H9 (cell line): ENCODE measurements at regions not wholly inside any gene's neighbourhood (a gene's known extent, or its start where the extent isn't known, plus 50 kb on each side); places are given as distances from the start of the nearest gene placed in this dataset.

Source experiments
- DNase-seq: peaks from one replicate; pipeline ENCODE4 v3.0.0-alpha.2; 2017
- H2AFZ ChIP-seq: one replicate; pipeline ENCODE4 v1.6.1; 2013; ENCODE audit warnings: mild to moderate bottlenecking, low read length, control low read depth, moderate library complexity
- H2AK5ac ChIP-seq: 2 replicates; pipeline ENCODE4 v1.6.1; 2013; ENCODE audit warnings: low read length, control low read depth, mixed read lengths; ENCODE audit not compliant: insufficient read length
- H2BK120ac ChIP-seq: one replicate; pipeline ENCODE4 v1.6.1; 2013; ENCODE audit warnings: low read depth, mild to moderate bottlenecking, low read length, control low read depth, inconsistent platforms; ENCODE audit not compliant: poor library complexity, severe bottlenecking
- H2BK12ac ChIP-seq: 2 replicates; pipeline ENCODE4 v1.6.1; 2013; ENCODE audit warnings: low read length, control low read depth, mixed read lengths, low read depth; ENCODE audit not compliant: insufficient read length
- H2BK15ac ChIP-seq: 2 replicates; pipeline ENCODE4 v1.6.1; 2013; ENCODE audit warnings: low read depth, low read length, control low read depth
- H2BK20ac ChIP-seq: one replicate; pipeline ENCODE4 v1.6.1; 2013; ENCODE audit warnings: low read depth, mild to moderate bottlenecking, low read length, control low read depth, inconsistent platforms; ENCODE audit not compliant: poor library complexity, severe bottlenecking
- H2BK5ac ChIP-seq: 2 replicates; pipeline ENCODE4 v1.6.1; 2013; ENCODE audit warnings: low read length, control low read depth, mixed read lengths; ENCODE audit not compliant: insufficient read length
- H3K14ac ChIP-seq: 2 replicates; pipeline ENCODE4 v1.6.1; 2013; ENCODE audit warnings: low read length, control low read depth; ENCODE audit not compliant: insufficient read depth
- H3K18ac ChIP-seq: 2 replicates; pipeline ENCODE4 v1.6.1; 2013; ENCODE audit warnings: low read depth, mild to moderate bottlenecking, mixed read lengths, low read length, control low read depth; ENCODE audit not compliant: insufficient read length
- H3K23ac ChIP-seq: 2 replicates; pipeline ENCODE4 v1.6.1; 2013; ENCODE audit warnings: low read length, control low read depth, mixed read lengths, low read depth; ENCODE audit not compliant: insufficient read length
- H3K23me2 ChIP-seq: 2 replicates; pipeline ENCODE4 v1.6.1; 2013; ENCODE audit warnings: low read depth, mild to moderate bottlenecking, mixed read lengths, low read length, control low read depth; ENCODE audit not compliant: insufficient read length, poor library complexity, severe bottlenecking
- H3K27ac ChIP-seq: 2 replicates; pipeline ENCODE4 v1.5.1; 2013; ENCODE audit warnings: low read length, control low read depth, mixed read lengths, low read depth; ENCODE audit not compliant: insufficient read length
- H3K27me3 ChIP-seq: 2 replicates; pipeline ENCODE4 v1.6.1; 2013; ENCODE audit warnings: low read length, control low read depth, inconsistent platforms; ENCODE audit not compliant: insufficient read depth
- H3K4ac ChIP-seq: 2 replicates; pipeline ENCODE4 v1.6.1; 2013; ENCODE audit warnings: low read depth, mild to moderate bottlenecking, control low read depth, inconsistent platforms, low read length, moderate library complexity
- H3K4me1 ChIP-seq: 2 replicates; pipeline ENCODE4 v1.6.1; 2013; ENCODE audit warnings: low read length, control low read depth, inconsistent platforms; ENCODE audit not compliant: insufficient read depth
- H3K4me2 ChIP-seq: 2 replicates; pipeline ENCODE4 v1.6.1; 2013; ENCODE audit warnings: low read length, control low read depth, mixed read lengths; ENCODE audit not compliant: insufficient read length, insufficient read depth
- H3K56ac ChIP-seq: 2 replicates; pipeline ENCODE4 v1.6.1; 2013; ENCODE audit warnings: low read depth, mild to moderate bottlenecking, mixed read lengths, low read length, control low read depth; ENCODE audit not compliant: insufficient read length
- H3K79me1 ChIP-seq: 2 replicates; pipeline ENCODE4 v1.6.1; 2013; ENCODE audit warnings: low read depth, mild to moderate bottlenecking, moderate library complexity, low read length, control low read depth, inconsistent platforms; ENCODE audit not compliant: insufficient read depth, poor library complexity, severe bottlenecking
- H3K79me2 ChIP-seq: 2 replicates; pipeline ENCODE4 v1.6.1; 2013; ENCODE audit warnings: low read length, control low read depth, inconsistent platforms; ENCODE audit not compliant: insufficient read depth
- H3K9ac ChIP-seq: 2 replicates; pipeline ENCODE4 v1.6.1; 2013; ENCODE audit warnings: low read length, control low read depth, mixed read lengths; ENCODE audit not compliant: insufficient read length; ENCODE audit errors: extremely low read depth
- H3K9me3 ChIP-seq: one replicate; pipeline ENCODE4 v1.6.1; 2013; ENCODE audit warnings: low read depth, low read length, inconsistent platforms; ENCODE audit not compliant: control insufficient read depth
- H3T11ph ChIP-seq: one replicate; pipeline ENCODE4 v1.6.1; 2013; ENCODE audit warnings: mild to moderate bottlenecking, low read length, control low read depth, inconsistent platforms
- H4K20me1 ChIP-seq: one replicate; pipeline ENCODE4 v1.6.1; 2013; ENCODE audit not compliant: control insufficient read depth, insufficient read length, insufficient read depth
- H4K5ac ChIP-seq: 2 replicates; pipeline ENCODE4 v1.6.1; 2013; ENCODE audit warnings: low read depth, mild to moderate bottlenecking, mixed read lengths, low read length, control low read depth; ENCODE audit not compliant: insufficient read length
- H4K8ac ChIP-seq: replicated peaks from 2 replicates; pipeline ENCODE4 v1.6.1; 2013; ENCODE audit warnings: low read length, control low read depth, mixed read lengths, low read depth; ENCODE audit not compliant: insufficient read length
- H4K91ac ChIP-seq: 2 replicates; pipeline ENCODE4 v1.6.1; 2013; ENCODE audit warnings: low read depth, mild to moderate bottlenecking, moderate library complexity, mixed read lengths, low read length, control low read depth; ENCODE audit not compliant: insufficient read length
- H3K27ac Mint-ChIP-seq, 3 experiments: 2 replicates in 2 of 3; 3 replicates in 1 of 3; pipeline ENCODE4 v1.8.0; 2020 to 2021; ENCODE audit warnings: mixed read lengths in 3 of 3, mild to moderate bottlenecking in 1 of 3, moderate library complexity in 1 of 3
- H3K27me3 Mint-ChIP-seq: 2 replicates; pipeline ENCODE4 v1.8.0; 2021; ENCODE audit warnings: low read depth, mild to moderate bottlenecking, moderate library complexity, mixed read lengths
- H3K36me3 Mint-ChIP-seq, 3 experiments: 2 replicates in 2 of 3; 3 replicates in 1 of 3; pipeline ENCODE4 v1.8.0; 2020 to 2021; ENCODE audit warnings: low read depth in 3 of 3, mixed read lengths in 3 of 3; ENCODE audit not compliant: insufficient read depth in 1 of 3
- H3K4me1 Mint-ChIP-seq, 2 experiments: 2 replicates each; pipeline ENCODE4 v1.8.0; 2020; ENCODE audit warnings: mixed read lengths in 2 of 2
- H3K4me3 Mint-ChIP-seq, 2 experiments: 2 replicates in 1 of 2; 3 replicates in 1 of 2; pipeline ENCODE4 v1.8.0; 2020 to 2021; ENCODE audit warnings: mild to moderate bottlenecking in 2 of 2, mixed read lengths in 2 of 2, moderate library complexity in 1 of 2
- H3K9me3 Mint-ChIP-seq, 2 experiments: 2 replicates in 1 of 2; 3 replicates in 1 of 2; pipeline ENCODE4 v1.8.0; 2020; ENCODE audit warnings: mild to moderate bottlenecking in 2 of 2, mixed read lengths in 2 of 2, moderate library complexity in 1 of 2
- CTCF ChIP-seq: fragments of 200-600 bp; sonication (generic); conservative IDR thresholded peaks from 3 replicates; pipeline ENCODE4 v1.8.0; 2021; ENCODE audit warnings: antibody characterized with exemption, mild to moderate bottlenecking
- WGBS: extraction: QIAGEN DNeasy Blood & Tissue Kit; methylation state at CpG from one replicate; pipeline ENCODE4 v1.1.7; 2013; ENCODE audit warnings: missing lambda C conversion rate, low lambda C conversion rate, mixed read lengths; ENCODE audit not compliant: insufficient read length; ENCODE audit errors: extremely low coverage; 5-methylcytosine and 5-hydroxymethylcytosine counted together

GRCh38 chr6:115832786-115833185 is 227.9 kb downstream of the FRK start:
- no peak overlapping the region for H3T11ph ChIP-seq
- no peak overlapping the region for H2BK120ac ChIP-seq
- H2BK20ac ChIP-seq, result no peak overlapping the region
- no peak overlapping the region for H2BK5ac ChIP-seq
- WGBS, result no CpG with 5 or more reads among the region's 1 CpG
- no peaks in the 10 kb centered on the region for H3K79me1 ChIP-seq
- no peaks in the 10 kb centered on the region for H3K27me3 ChIP-seq
- H3K23me2 ChIP-seq, result no peaks in the 10 kb centered on the region
- no peak overlapping the region for H3K9ac ChIP-seq
- H3K4me3 Mint-ChIP-seq, result no peak overlapping the region
- H2BK12ac ChIP-seq, result no peak overlapping the region
- no peaks in the 10 kb centered on the region for H3K27me3 Mint-ChIP-seq
- no peak overlapping the region for H2AK5ac ChIP-seq
- H2BK15ac ChIP-seq, result no peak overlapping the region
- no peak overlapping the region for H3K18ac ChIP-seq
- no peak overlapping the region for H3K23ac ChIP-seq
- no peak overlapping the region for H4K5ac ChIP-seq
- H2AFZ ChIP-seq, result no peak overlapping the region
- H3K14ac ChIP-seq, result no peak overlapping the region
- H3K4me1 ChIP-seq, result no peaks in the 10 kb centered on the region
- H3K36me3 Mint-ChIP-seq, result peaks cover 3 to 8% (median 4%) of the 10 kb centered on the region in 3 experiments
- H3K4ac ChIP-seq, result no peak overlapping the region
- H3K9me3 ChIP-seq, result no peaks in the 10 kb centered on the region
- H3K56ac ChIP-seq, result no peak overlapping the region
- no peak for TF ChIP-seq CTCF
- no peaks in the 10 kb centered on the region for H4K20me1 ChIP-seq
- peaks cover 4 to 7% of the 10 kb centered on the region in 2 experiments; a peak in 3 of 4 replicates for H3K4me1 Mint-ChIP-seq
- no peak for DNase-seq
- H3K27ac Mint-ChIP-seq, result no peak overlapping the region
- no peak overlapping the region for H3K4me2 ChIP-seq
- peaks cover 8 to 11% of the 10 kb centered on the region in 2 experiments; a peak in 4 of 5 replicates for H3K9me3 Mint-ChIP-seq
- no peak overlapping the region for H4K91ac ChIP-seq
- no peaks in the 10 kb centered on the region for H3K79me2 ChIP-seq
- H3K27ac ChIP-seq, result no peak overlapping the region
- no peak overlapping the region for H4K8ac ChIP-seq
